ENCODE measurements at regions not wholly inside any gene's neighbourhood (a gene's known extent, or its start where the extent isn't known, plus 50 kb on each side); places are given as distances from the start of the nearest gene placed in this dataset.

- Mint-ChIP-seq H3K4me1 (ENCODE audit: low read depth in 2 of 2) (no peaks in the 10 kb centered on the region), H3K27ac (no peak overlapping the region), H3K4me3 (no peak overlapping the region), H3K36me3 (ENCODE audit: insufficient read depth) (no peaks in the 10 kb centered on the region), H3K27me3 (peaks cover 9 to 18% of the 10 kb centered on the region in 2 donors), H3K9me3 (no peaks in the 10 kb centered on the region)
- ATAC-seq (replicated peaks) (no peak), DNase-seq (no peak)
Observed at GRCh38 chr11:104476898-104477297, 313.0 kb upstream of the PDGFD start.

GRCh38 chr11:104476454-104476853 is 312.5 kb upstream of the PDGFD start:
- no peaks in the 10 kb centered on the region for H3K9me3 Mint-ChIP-seq
- H3K27me3 Mint-ChIP-seq: peaks cover 9 to 22% of the 10 kb centered on the region in 2 donors
- ATAC-seq (replicated peaks): no peak
- DNase-seq: no peak
- no peak overlapping the region for H3K27ac Mint-ChIP-seq
- H3K36me3 Mint-ChIP-seq (ENCODE audit: insufficient read depth): no peaks in the 10 kb centered on the region
- H3K4me1 Mint-ChIP-seq (ENCODE audit: low read depth in 2 of 2): no peaks in the 10 kb centered on the region
- no peak overlapping the region for H3K4me3 Mint-ChIP-seq

- no peaks in the 10 kb centered on the region for H3K36me3 Mint-ChIP-seq (ENCODE audit: insufficient read depth)
- no peaks in the 10 kb centered on the region for H3K4me1 Mint-ChIP-seq (ENCODE audit: low read depth in 2 of 2)
- no peak overlapping the region for H3K4me3 Mint-ChIP-seq
- ATAC-seq (replicated peaks) (no peak), DNase-seq (no peak)
- peaks cover 0 to 10% of the 10 kb centered on the region in 2 donors for H3K27me3 Mint-ChIP-seq
- H3K27ac Mint-ChIP-seq: no peak overlapping the region
- H3K9me3 Mint-ChIP-seq: no peaks in the 10 kb centered on the region
Observed at GRCh38 chr11:104467404-104467803, 303.5 kb upstream of the PDGFD start.

- Mint-ChIP-seq H3K9me3 (no peaks in the 10 kb centered on the region), H3K36me3 (ENCODE audit: insufficient read depth) (no peaks in the 10 kb centered on the region), H3K4me3 (no peak overlapping the region), H3K27ac (no peak overlapping the region), H3K27me3 (peaks cover 0 to 5% of the 10 kb centered on the region in 2 donors), H3K4me1 (ENCODE audit: low read depth in 2 of 2) (no peaks in the 10 kb centered on the region)
- DNase-seq (no peak), ATAC-seq (replicated peaks) (no peak)
Observed at GRCh38 chr11:104465321-104465720, 301.4 kb upstream of the PDGFD start.

- ATAC-seq (replicated peaks) (no peak), DNase-seq (no peak)
- H3K4me3 Mint-ChIP-seq: no peak overlapping the region
- no peaks in the 10 kb centered on the region for H3K36me3 Mint-ChIP-seq (ENCODE audit: insufficient read depth)
- no peak overlapping the region for H3K27ac Mint-ChIP-seq
- peaks cover 0 to 5% of the 10 kb centered on the region in 2 donors for H3K27me3 Mint-ChIP-seq
- no peaks in the 10 kb centered on the region for H3K9me3 Mint-ChIP-seq
- no peaks in the 10 kb centered on the region for H3K4me1 Mint-ChIP-seq (ENCODE audit: low read depth in 2 of 2)
Observed at GRCh38 chr11:104464691-104465090, 300.7 kb upstream of the PDGFD start.

DNA sequence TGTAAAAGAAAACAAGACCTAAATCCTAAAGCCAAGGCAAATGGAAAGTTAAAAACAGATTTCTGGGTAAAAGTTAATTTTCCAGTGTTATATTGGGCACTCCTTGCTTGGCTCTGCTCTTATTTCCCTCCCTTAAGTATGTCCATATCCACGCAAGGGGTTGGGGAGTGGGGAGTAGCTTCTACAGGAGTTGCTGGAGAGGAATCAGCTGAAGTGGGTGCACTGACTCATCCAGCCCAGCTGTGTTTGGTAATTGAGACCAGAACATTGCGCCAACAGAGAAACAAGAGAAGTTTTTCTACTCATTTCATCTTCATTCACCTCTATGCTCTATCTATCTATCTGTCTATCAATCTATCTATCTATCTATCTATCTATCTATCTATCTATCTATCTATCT is 298.4 kb upstream of the PDGFD start:
- no peaks in the 10 kb centered on the region for H3K36me3 Mint-ChIP-seq (ENCODE audit: insufficient read depth)
- H3K27me3 Mint-ChIP-seq: peaks cover 2 to 6% of the 10 kb centered on the region in 2 donors
- no peak overlapping the region for H3K4me3 Mint-ChIP-seq
- no peaks in the 10 kb centered on the region for H3K9me3 Mint-ChIP-seq
- DNase-seq (no peak), ATAC-seq (replicated peaks) (no peak)
- H3K27ac Mint-ChIP-seq: no peak overlapping the region
- H3K4me1 Mint-ChIP-seq (ENCODE audit: low read depth in 2 of 2): no peaks in the 10 kb centered on the region

DNA sequence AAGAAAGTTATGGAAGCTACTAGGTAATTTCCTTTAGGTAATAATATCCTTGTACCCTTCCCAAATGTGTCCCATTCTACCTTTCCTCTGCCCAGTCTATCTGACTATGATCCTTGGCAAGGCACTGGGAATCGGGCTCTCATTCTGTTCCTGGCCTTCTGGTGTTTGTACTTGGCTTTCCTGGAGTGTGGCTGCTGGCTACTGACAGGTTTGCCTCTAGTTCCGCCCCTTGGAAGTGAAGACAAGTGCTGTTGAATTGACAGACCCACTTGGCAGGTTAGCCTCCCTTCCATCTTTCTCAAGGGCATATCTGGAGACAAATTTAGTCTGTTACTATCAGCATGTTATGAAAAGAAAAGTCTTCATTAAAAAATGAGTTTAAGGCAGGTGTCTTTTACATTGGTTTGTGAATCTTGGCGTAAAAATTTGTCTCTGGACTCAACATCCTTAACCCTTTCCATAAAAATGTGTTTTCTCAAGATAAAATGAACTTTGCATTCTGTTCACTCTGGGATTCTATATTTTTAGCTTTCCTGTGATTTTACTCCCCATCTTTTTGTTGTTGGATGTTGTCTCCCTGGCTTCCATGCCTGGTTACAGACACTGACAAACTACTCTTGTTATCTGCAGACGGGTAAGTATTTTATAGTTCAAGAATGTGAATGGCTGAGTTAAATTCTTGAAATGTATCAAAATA is 287.4 kb upstream of the PDGFD start:
- no peaks in the 10 kb centered on the region for H3K36me3 Mint-ChIP-seq (ENCODE audit: insufficient read depth)
- DNase-seq (no peak), ATAC-seq (replicated peaks) (no peak)
- no peaks in the 10 kb centered on the region for H3K27me3 Mint-ChIP-seq
- no peaks in the 10 kb centered on the region for H3K4me1 Mint-ChIP-seq (ENCODE audit: low read depth in 2 of 2)
- no peak overlapping the region for H3K4me3 Mint-ChIP-seq
- H3K27ac Mint-ChIP-seq: no peak overlapping the region
- H3K9me3 Mint-ChIP-seq: peaks cover 0 to 2% of the 10 kb centered on the region in 2 donors

- no peak overlapping the region for H3K27ac Mint-ChIP-seq
- ATAC-seq (replicated peaks): no peak
- no peaks in the 10 kb centered on the region for H3K36me3 Mint-ChIP-seq (ENCODE audit: insufficient read depth)
- no peaks in the 10 kb centered on the region for H3K4me1 Mint-ChIP-seq (ENCODE audit: low read depth in 2 of 2)
- H3K9me3 Mint-ChIP-seq: peaks cover 0 to 2% of the 10 kb centered on the region in 2 donors
- peaks cover 7 to 9% of the 10 kb centered on the region in 2 donors for H3K27me3 Mint-ChIP-seq
- no peak overlapping the region for H3K4me3 Mint-ChIP-seq
- no peak for DNase-seq
Observed at GRCh38 chr11:104443387-104443786, 279.4 kb upstream of the PDGFD start.

- H3K27me3 Mint-ChIP-seq: peaks cover 7 to 12% of the 10 kb centered on the region in 2 donors
- H3K4me1 Mint-ChIP-seq (ENCODE audit: low read depth in 2 of 2): no peaks in the 10 kb centered on the region
- peaks cover 0 to 2% of the 10 kb centered on the region in 2 donors for H3K9me3 Mint-ChIP-seq
- H3K27ac Mint-ChIP-seq: no peak overlapping the region
- H3K36me3 Mint-ChIP-seq (ENCODE audit: insufficient read depth): no peaks in the 10 kb centered on the region
- DNase-seq: no peak
- ATAC-seq (replicated peaks): no peak
- no peak overlapping the region for H3K4me3 Mint-ChIP-seq
Observed at GRCh38 chr11:104442321-104442720, 278.4 kb upstream of the PDGFD start.

- Mint-ChIP-seq H3K36me3 (ENCODE audit: insufficient read depth) (no peaks in the 10 kb centered on the region), H3K27me3 (peaks cover 20 to 31% of the 10 kb centered on the region in 2 donors), H3K4me1 (ENCODE audit: low read depth in 2 of 2) (no peaks in the 10 kb centered on the region), H3K9me3 (no peaks in the 10 kb centered on the region), H3K4me3 (no peak overlapping the region), H3K27ac (no peak overlapping the region)
- ATAC-seq (replicated peaks) (no peak), DNase-seq (no peak)
Observed at GRCh38 chr11:104435494-104435893, 271.5 kb upstream of the PDGFD start.

DNA sequence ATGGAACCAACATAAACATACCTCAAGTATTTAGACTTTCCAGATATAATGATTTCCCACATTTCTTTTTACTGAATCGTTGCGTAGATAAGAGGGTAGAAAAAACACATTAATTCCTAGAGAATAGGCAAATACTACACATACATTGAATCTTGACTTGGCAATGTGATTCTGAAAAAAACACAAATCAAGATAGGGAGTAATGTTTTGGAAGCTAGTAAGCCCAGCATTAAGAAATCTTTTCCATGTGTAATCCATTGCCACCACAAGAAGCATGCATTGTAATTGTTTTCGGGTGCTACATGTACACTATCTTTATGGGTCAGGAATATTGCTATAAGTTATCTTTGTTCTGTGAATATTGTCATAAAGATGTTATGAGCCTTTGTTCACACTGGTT is 269.8 kb upstream of the PDGFD start:
- DNase-seq (no peak), ATAC-seq (replicated peaks) (no peak)
- no peaks in the 10 kb centered on the region for H3K4me1 Mint-ChIP-seq (ENCODE audit: low read depth in 2 of 2)
- no peak overlapping the region for H3K4me3 Mint-ChIP-seq
- no peaks in the 10 kb centered on the region for H3K36me3 Mint-ChIP-seq (ENCODE audit: insufficient read depth)
- peaks cover 20 to 25% of the 10 kb centered on the region in 2 donors for H3K27me3 Mint-ChIP-seq
- no peak overlapping the region for H3K27ac Mint-ChIP-seq
- no peaks in the 10 kb centered on the region for H3K9me3 Mint-ChIP-seq

GRCh38 chr11:104432981-104433380 is 269.0 kb upstream of the PDGFD start:
- no peak for DNase-seq
- H3K27ac Mint-ChIP-seq: no peak overlapping the region

GRCh38 chr11:104432526-104432925 is 268.6 kb upstream of the PDGFD start:
- Mint-ChIP-seq H3K27me3 (peaks cover 19 to 20% of the 10 kb centered on the region in 2 donors), H3K27ac (no peak overlapping the region), H3K36me3 (ENCODE audit: insufficient read depth) (no peaks in the 10 kb centered on the region), H3K4me1 (ENCODE audit: low read depth in 2 of 2) (no peaks in the 10 kb centered on the region), H3K4me3 (no peak overlapping the region), H3K9me3 (no peaks in the 10 kb centered on the region)
- DNase-seq: no peak
- no peak for ATAC-seq (replicated peaks)

More at GRCh38 chr11:104432981-104433380, 269.0 kb upstream of the PDGFD start:
- no peaks in the 10 kb centered on the region for H3K4me1 Mint-ChIP-seq (ENCODE audit: low read depth in 2 of 2)
- H3K9me3 Mint-ChIP-seq: no peaks in the 10 kb centered on the region
- no peaks in the 10 kb centered on the region for H3K36me3 Mint-ChIP-seq (ENCODE audit: insufficient read depth)
- no peak for ATAC-seq (replicated peaks)
- peaks cover 19 to 20% of the 10 kb centered on the region in 2 donors for H3K27me3 Mint-ChIP-seq
- no peak overlapping the region for H3K4me3 Mint-ChIP-seq

- H3K4me3 Mint-ChIP-seq: no peak overlapping the region
- no peaks in the 10 kb centered on the region for H3K4me1 Mint-ChIP-seq (ENCODE audit: low read depth in 2 of 2)
- DNase-seq: no peak
- H3K9me3 Mint-ChIP-seq: no peaks in the 10 kb centered on the region
- H3K27ac Mint-ChIP-seq: no peak overlapping the region
- no peaks in the 10 kb centered on the region for H3K36me3 Mint-ChIP-seq (ENCODE audit: insufficient read depth)
- H3K27me3 Mint-ChIP-seq: no peaks in the 10 kb centered on the region
- no peak for ATAC-seq (replicated peaks)
Observed at GRCh38 chr11:104422324-104422944, 258.5 kb upstream of the PDGFD start.
